HG02943 (cell line): ENCODE measurements at regions not wholly inside any gene's neighbourhood (a gene's known extent, or its start where the extent isn't known, plus 50 kb on each side); places are given as distances from the start of the nearest gene placed in this dataset.

Experiments used
- ATAC-seq: cut with Tn5 transposase; IDR thresholded peaks from one replicate; pipeline ENCODE4 v1.9.1; 2021; ENCODE audit warnings: mild to moderate bottlenecking, low read depth, moderate library complexity; ENCODE audit not compliant: unreplicated experiment

- no peak for ATAC-seq
These were observed 83.9 kb upstream of the TAS2R1 start for GRCh38 chr5:9713959-9714586.

DNA sequence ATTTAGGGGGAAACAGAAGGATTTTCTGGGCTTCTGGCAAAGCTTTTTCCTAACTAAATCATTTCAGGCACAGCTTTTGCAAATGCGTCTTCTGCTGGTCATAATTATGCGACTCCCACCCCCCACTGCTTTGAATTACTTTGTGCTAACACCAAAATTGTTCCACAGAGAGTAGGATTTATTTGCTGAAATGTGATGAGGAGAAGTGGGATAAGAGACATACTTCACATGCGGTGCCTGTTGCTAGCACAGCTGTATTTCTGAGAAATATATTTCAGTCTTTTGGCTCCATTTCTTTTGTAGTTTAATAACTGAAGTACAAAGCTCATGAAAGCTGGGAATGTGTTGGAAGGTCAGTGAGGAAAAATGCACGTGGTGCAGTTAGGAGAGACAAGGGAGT lies 83.2 kb upstream of the TAS2R1 start:
- no peak for ATAC-seq

GRCh38 chr5:9712911-9713310 lies 82.8 kb upstream of the TAS2R1 start:
- no peak for ATAC-seq

DNA sequence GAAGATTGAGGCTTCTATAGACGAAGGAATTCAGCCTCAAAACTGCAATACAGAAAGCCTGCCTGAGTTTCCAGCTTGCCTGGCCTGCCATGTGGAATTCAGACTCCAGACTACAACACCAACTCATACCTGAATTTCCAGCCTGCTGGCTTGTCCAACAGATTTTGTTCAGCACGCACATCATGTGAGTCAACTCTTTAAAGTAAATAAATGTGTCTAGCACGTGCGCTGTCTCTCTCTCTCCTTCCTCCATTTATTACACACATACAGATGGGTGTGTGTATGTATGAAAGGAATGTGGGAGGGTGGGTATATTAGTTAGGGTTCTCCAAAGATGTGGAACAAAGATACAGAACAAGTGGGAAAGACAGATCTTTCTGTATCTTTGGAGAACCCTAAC lies 82.4 kb upstream of the TAS2R1 start:
- ATAC-seq: no peak

GRCh38 chr5:9710069-9710468 lies 79.9 kb upstream of the TAS2R1 start:
- ATAC-seq: no peak

- no peak for ATAC-seq
These were observed 77.7 kb upstream of the TAS2R1 start for GRCh38 chr5:9707732-9708462.

DNA sequence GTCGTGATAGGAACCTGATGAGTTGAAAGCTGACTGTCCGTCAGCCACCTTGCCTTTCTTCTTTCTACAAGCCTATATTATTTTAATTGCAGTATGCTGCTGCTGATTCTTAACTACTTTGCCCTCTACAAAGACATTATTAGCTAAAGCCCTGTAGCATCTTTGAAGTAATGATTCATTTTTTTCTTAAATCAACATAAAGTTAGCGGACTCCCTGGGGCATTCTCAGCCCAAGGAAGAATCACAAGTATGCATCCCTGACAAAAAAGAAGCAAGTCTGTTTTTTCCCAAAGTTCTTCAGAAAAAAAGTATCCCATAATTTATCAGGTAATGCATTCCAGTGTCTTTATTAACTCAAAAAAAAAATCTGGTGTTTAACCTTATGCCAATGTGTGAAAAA lies 69.5 kb upstream of the TAS2R1 start:
- no peak for ATAC-seq

- ATAC-seq: no peak
These were observed 68.7 kb upstream of the TAS2R1 start for GRCh38 chr5:9698841-9699240.

- ATAC-seq: no peak
These were observed 68.1 kb upstream of the TAS2R1 start for GRCh38 chr5:9698125-9698826.

GRCh38 chr5:9692576-9692975 lies 62.4 kb upstream of the TAS2R1 start:
- ATAC-seq: no peak

GRCh38 chr5:9691261-9691660 lies 61.1 kb upstream of the TAS2R1 start:
- no peak for ATAC-seq

DNA sequence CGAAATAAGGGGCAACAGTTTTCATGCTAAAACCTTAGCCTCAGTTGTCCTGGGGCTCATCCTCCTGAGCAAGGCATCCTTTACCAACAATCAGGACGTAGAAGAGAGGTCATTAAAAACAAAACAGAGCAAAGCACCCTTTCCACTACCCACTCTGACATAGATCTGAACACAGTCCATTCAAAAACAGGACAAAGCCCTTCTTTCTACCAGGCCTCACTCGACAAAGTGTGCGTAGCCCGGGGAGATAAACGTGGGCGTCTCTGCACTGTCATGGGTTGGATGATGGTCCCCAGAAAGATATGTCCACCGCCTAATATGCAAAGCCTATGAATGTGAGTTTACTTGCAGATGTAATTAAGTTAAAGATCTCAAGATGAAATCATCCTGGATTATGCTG lies 60.6 kb upstream of the TAS2R1 start:
- no peak for ATAC-seq

GRCh38 chr5:9686216-9686615 lies 56.1 kb upstream of the TAS2R1 start:
- ATAC-seq: no peak

DNA sequence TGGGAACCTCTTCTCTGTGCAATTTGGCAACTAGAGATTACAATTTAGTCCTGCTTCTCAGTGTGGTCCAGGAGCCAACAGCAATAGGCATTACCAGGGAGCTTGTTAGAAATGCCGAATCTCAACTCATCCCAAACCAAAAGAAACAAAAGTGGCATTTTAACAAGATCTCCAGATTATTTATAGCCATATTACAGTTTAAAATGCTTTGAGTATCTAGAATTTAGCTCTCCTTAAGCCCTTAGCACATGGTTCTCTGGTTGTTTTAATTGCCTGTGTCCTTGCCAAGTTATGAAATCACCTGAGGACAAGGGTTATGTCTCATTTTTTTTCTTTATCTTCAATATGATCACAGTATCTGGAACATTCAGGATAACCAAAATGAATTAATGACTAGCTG lies 51.6 kb upstream of the TAS2R1 start:
- no peak for ATAC-seq
